ENCODE measurements at regions not wholly inside any gene's neighbourhood (a gene's known extent, or its start where the extent isn't known, plus 50 kb on each side); places are given as distances from the start of the nearest gene placed in this dataset.

- H3K4me2 ChIP-seq: peak overlapping the region; percentile 79
- POLR2A ChIA-PET: no interaction called here
- no peak overlapping the region for H3K4me3 ChIP-seq
- FAIRE-seq (no peak), ATAC-seq (no peak), DNase-seq (ENCODE audit: low read depth in 1 of 2, low spot score in 1 of 2) (no peak)
- peaks cover 25% of the 10 kb centered on the region for H3K4me1 ChIP-seq
- CTCF ChIA-PET: no interaction called here
- WGBS (ENCODE audit: missing lambda C conversion rate): 76% methylated on average over 1 of the region's 1 CpG
- H3K9me3 ChIP-seq: no peaks in the 10 kb centered on the region
- TF ChIP-seq E2F6 (IDR thresholded peaks at IDR 0.05; ENCODE audit: borderline replicate concordance, low read depth) (no peak), KDM5A (IDR thresholded peaks at IDR 0.05) (no peak), MAZ (IDR thresholded peaks at IDR 0.05; ENCODE audit: borderline replicate concordance, low read depth, low read length) (no peak), RCOR1 (IDR thresholded peaks at IDR 0.05; ENCODE audit: low read depth, low read length) (no peak), HOXA7 (CRISPR knock-in tag; IDR thresholded peaks at IDR 0.05) (no peak)
- peak overlapping the region; percentile 36 to 55; a peak in 5 of 6 replicates for H3K27ac ChIP-seq
Observed at GRCh38 chr4:32003548-32003947, 1283.4 kb downstream of the PCDH7 start.

- H3K4me2 ChIP-seq: no peak overlapping the region
- ChIA-PET POLR2A (interaction anchor here (0.6 kb wide), 1 partner anchor 12 kb away, joined by 3 read pairs; no protein-coding TSS in a partner anchor), CTCF (no interaction called here)
- no peak overlapping the region for H3K4me3 ChIP-seq
- no peak for ATAC-seq
- DNase-seq (ENCODE audit: low read depth in 1 of 2, low spot score in 1 of 2): no peak
- no peak overlapping the region for H3K27ac ChIP-seq
- no peaks in the 10 kb centered on the region for H3K9me3 ChIP-seq
- WGBS (ENCODE audit: missing lambda C conversion rate): 70% methylated on average over 2 of the region's 3 CpGs
- FAIRE-seq: no peak
- TF ChIP-seq KDM1A (IDR thresholded peaks at IDR 0.05; ENCODE audit: low read depth) (no peak), NPAS2 (CRISPR knock-in tag; IDR thresholded peaks at IDR 0.05; ENCODE audit: borderline replicate concordance) (no peak), MAX (IDR thresholded peaks at IDR 0.05) (no peak), E2F6 (IDR thresholded peaks at IDR 0.05; ENCODE audit: borderline replicate concordance, low read depth) (no peak), ATOH8 (CRISPR knock-in tag; IDR thresholded peaks at IDR 0.05; ENCODE audit: low read depth) (no peak), HOXB5 (CRISPR knock-in tag; IDR thresholded peaks at IDR 0.05) (no peak), CTCF (IDR thresholded peaks at IDR 0.05) (no peak), ZC3H11A (IDR thresholded peaks at IDR 0.05) (no peak), HEYL (CRISPR knock-in tag; IDR thresholded peaks at IDR 0.05) (no peak), MYC (IDR thresholded peaks at IDR 0.05; ENCODE audit: borderline replicate concordance, low read length) (no peak), ELK1 (IDR thresholded peaks at IDR 0.05; ENCODE audit: low read depth, low read length) (no peak), EHF (CRISPR knock-in tag; IDR thresholded peaks at IDR 0.05) (no peak), PBX3 (IDR thresholded peaks at IDR 0.05) (no peak), HDAC2 (IDR thresholded peaks at IDR 0.05) (no peak)
- H3K4me1 ChIP-seq: no peaks in the 10 kb centered on the region
Observed at GRCh38 chr4:32010221-32010620, 1290.1 kb downstream of the PCDH7 start.
